B cell (primary cell): ENCODE measurements at regions not wholly inside any gene's neighbourhood (a gene's known extent, or its start where the extent isn't known, plus 50 kb on each side); places are given as distances from the start of the nearest gene placed in this dataset.

Source experiments
- CTCF ChIP-seq: fragments of 200-600 bp; IDR thresholded peaks from one replicate; pipeline ENCODE4 v1.8.0; 2022; ENCODE audit warnings: antibody characterized with exemption, mild to moderate bottlenecking
- EZH2 ChIP-seq: IDR thresholded peaks from 2 replicates; pipeline ENCODE4 v1.6.1; 2012; ENCODE audit warnings: borderline replicate concordance, low read depth, mild to moderate bottlenecking, moderate library complexity, low read length; ENCODE audit not compliant: insufficient read depth, poor library complexity, severe bottlenecking

GRCh38 chr1:209171151-209171550 lies 412.4 kb upstream of the CAMK1G start:
- TF ChIP-seq EZH2 (no peak), CTCF (no peak)
